HepG2 (cell line): ENCODE measurements at regions not wholly inside any gene's neighbourhood (a gene's known extent, or its start where the extent isn't known, plus 50 kb on each side); places are given as distances from the start of the nearest gene placed in this dataset.

ENCODE experiments used
- ATAC-seq: fragments of 200-7000 bp; cut with Tn5 transposase; 3 replicates; pipeline ENCODE4 v1.9.1; 2020; ENCODE audit warnings: mild to moderate bottlenecking, moderate library complexity
- BruUV-seq: library from RNA; stranded (reverse); fragments of 400-500 nt; replicated peaks from 2 replicates; lab custom pipeline; 2021; lab: Mats Ljungman, UMichigan
- CTCF ChIA-PET: fragments of 300-600 bp; formaldehyde crosslinking; extraction: SDS; loops from one replicate; lab custom pipeline; 2021; ENCODE audit warnings: low total read pairs, inconsistent platforms, low intra/inter-chr PET ratio; lab: Yijun Ruan, JAX
- POLR2A ChIA-PET: fragments of 350-600 bp; sonication (Branson Sonifier 250); formaldehyde crosslinking; loops from one replicate; lab custom pipeline; 2020; ENCODE audit warnings: antibody characterized with exemption, inconsistent platforms; lab: Yijun Ruan, JAX
- DNase-seq: peaks from one replicate; pipeline ENCODE4 v3.0.0-alpha.2; 2015; ENCODE audit warnings: low spot score
- FAIRE-seq: peaks from 3 replicates; lab custom pipeline; 2011; peaks lifted over from hg19 to GRCh38; lab: Jason Lieb, UNC
- H2AFZ ChIP-seq: one replicate; pipeline ENCODE4 v1.6.1; 2011; ENCODE audit warnings: low read length, inconsistent platforms
- H3K27ac ChIP-seq: fragments of 300-600 bp; 3 replicates; pipeline ENCODE4 v1.8.0; 2011; ENCODE audit warnings: mixed run types, mild to moderate bottlenecking, mixed read lengths, low read length, inconsistent platforms; ENCODE audit not compliant: insufficient read depth; ENCODE audit errors: extremely low read length
- H3K27me3 ChIP-seq, 2 experiments: fragments of 200-600 bp in 1 of 2; 2 replicates in 1 of 2; 3 replicates in 1 of 2; pipeline versions ENCODE4 v1.6.0 to v1.8.0; 2011; ENCODE audit warnings: low read length in 2 of 2, mild to moderate bottlenecking in 2 of 2, moderate library complexity in 2 of 2, inconsistent platforms in 1 of 2; ENCODE audit not compliant: insufficient read depth in 2 of 2, control insufficient read depth in 1 of 2
- H3K36me3 ChIP-seq, 2 experiments: fragments of 200-600 bp in 1 of 2; replicated peaks in 1 of 2; 2 replicates in 1 of 2; 3 replicates in 1 of 2; pipeline versions ENCODE4 v1.5.1 to v1.8.0; 2011; ENCODE audit warnings: low read length in 2 of 2, inconsistent platforms in 1 of 2; ENCODE audit not compliant: insufficient read depth in 2 of 2, control insufficient read depth in 1 of 2
- H3K4me1 ChIP-seq: 2 replicates; pipeline ENCODE4 v1.5.1; 2012; ENCODE audit warnings: low read length, inconsistent platforms; ENCODE audit not compliant: insufficient read depth
- H3K4me2 ChIP-seq: 2 replicates; pipeline ENCODE4 v1.6.0; 2011; ENCODE audit warnings: low read depth, low read length, inconsistent platforms
- H3K4me3 ChIP-seq, 3 experiments: fragments of 200-600 bp in 1 of 3; sonication (generic), shearing (Covaris generic) in 1 of 3; replicated peaks in 1 of 3; 2 replicates each; pipeline ENCODE4 v1.5.1; 2011 to 2016; ENCODE audit warnings: low read length in 3 of 3, inconsistent platforms in 2 of 3, low read depth in 2 of 3, mild to moderate bottlenecking in 2 of 3, control low read depth in 1 of 3, mixed read lengths in 1 of 3; ENCODE audit not compliant: insufficient read depth in 1 of 3
- H3K79me2 ChIP-seq: one replicate; pipeline ENCODE4 v1.6.1; 2011; ENCODE audit warnings: low read length, inconsistent platforms; ENCODE audit not compliant: insufficient read depth
- H3K9ac ChIP-seq: 2 replicates; pipeline ENCODE4 v1.6.0; 2011; ENCODE audit warnings: mild to moderate bottlenecking, low read depth, low read length, inconsistent platforms; ENCODE audit not compliant: insufficient read depth
- H3K9me3 ChIP-seq: 2 replicates; pipeline ENCODE4 v1.5.1; 2012; ENCODE audit warnings: mild to moderate bottlenecking, low read length
- H4K20me1 ChIP-seq: 2 replicates; pipeline ENCODE4 v1.6.0; 2011; ENCODE audit warnings: inconsistent platforms, mild to moderate bottlenecking, low read length, moderate library complexity; ENCODE audit not compliant: insufficient read depth
- ATF1 ChIP-seq: IDR thresholded peaks from 2 replicates; pipeline ENCODE4 v1.6.1; 2016; ENCODE audit warnings: mild to moderate bottlenecking, control low read depth
- CSRNP2 ChIP-seq: sonication (generic); formaldehyde crosslinking; conservative IDR thresholded peaks from 2 replicates; pipeline ENCODE4 v1.8.0; 2022; ENCODE audit warnings: low read depth, missing genetic modification reagents
- FOXP1 ChIP-seq, 2 experiments: fragments of 450-650 bp in 1 of 2; IDR thresholded peaks; 2 replicates each; pipeline ENCODE4 v1.6.1; 2017 to 2018; ENCODE audit warnings: antibody characterized with exemption in 1 of 2
- HIC2 ChIP-seq: sonication (generic); formaldehyde crosslinking; IDR thresholded peaks from 2 replicates; pipeline ENCODE4 v1.9.0; 2022; ENCODE audit warnings: low read depth, missing genetic modification reagents
- HNF4G ChIP-seq, 2 experiments: sonication (generic) in 1 of 2; formaldehyde crosslinking in 1 of 2; IDR thresholded peaks; 2 replicates each; pipeline versions ENCODE4 v1.4.0 to v1.6.1; 2011 to 2020; ENCODE audit warnings: borderline replicate concordance in 2 of 2, low read depth in 2 of 2, mild to moderate bottlenecking in 2 of 2, low read length in 1 of 2, missing genetic modification reagents in 1 of 2, moderate library complexity in 1 of 2
- KLF9 ChIP-seq: IDR thresholded peaks from 2 replicates; pipeline ENCODE4 v1.6.1; 2016; ENCODE audit warnings: low read depth
- POLR2A ChIP-seq, 2 experiments: IDR thresholded peaks; 2 replicates each; pipeline ENCODE4 v1.6.1; 2011; ENCODE audit warnings: low read depth in 2 of 2, low read length in 2 of 2, mild to moderate bottlenecking in 1 of 2, moderate library complexity in 1 of 2; ENCODE audit not compliant: insufficient read depth in 1 of 2
- RARA ChIP-seq: IDR thresholded peaks from 2 replicates; pipeline ENCODE4 v1.6.1; 2016; ENCODE audit warnings: missing genetic modification reagents, missing compliant biosample characterization
- STAG1 ChIP-seq: sonication (generic); formaldehyde crosslinking; IDR thresholded peaks from 2 replicates; pipeline ENCODE4 v1.4.0; 2020; ENCODE audit warnings: missing genetic modification reagents
- ZBTB33 ChIP-seq: sonication (generic); formaldehyde crosslinking; IDR thresholded peaks from 2 replicates; pipeline ENCODE4 v1.4.0; 2020; ENCODE audit warnings: missing genetic modification reagents
- ZNF326 ChIP-seq: sonication (generic); formaldehyde crosslinking; IDR thresholded peaks from 2 replicates; pipeline ENCODE4 v1.4.0; 2020; ENCODE audit warnings: missing genetic modification reagents, borderline replicate concordance
- ZNF451 ChIP-seq: sonication (generic); formaldehyde crosslinking; IDR thresholded peaks from 2 replicates; pipeline ENCODE4 v1.5.0; 2020; ENCODE audit warnings: mild to moderate bottlenecking, missing genetic modification reagents
- ZNF687 ChIP-seq: sonication (generic); formaldehyde crosslinking; IDR thresholded peaks from 2 replicates; pipeline ENCODE4 v1.5.1; 2020; ENCODE audit warnings: mild to moderate bottlenecking, missing genetic modification reagents, moderate library complexity
- WGBS: methylation state at CpG from one replicate; pipeline ENCODE4 v1.1.6; 2017; ENCODE audit warnings: low lambda C conversion rate; 5-methylcytosine and 5-hydroxymethylcytosine counted together
- in situ Hi-C: cut with HindIII; loops from 2 replicates; pipeline ENCODE4 v1.10.0; 2017; ENCODE audit warnings: low pct_unique_long_range_greater_than_20kb; ENCODE audit not compliant: extremely low pct_ligation_motif_present
- intact Hi-C: fragments of 100-400 bp; cut with micrococcal nuclease; formaldehyde crosslinking; loops from one replicate; pipeline ENCODE4 v1.10.0; 2022; ENCODE audit not compliant: unreplicated experiment

GRCh38 chr9:88060746-88061145, 77.5 kb downstream of the SPATA31C2 start:
- no peak for ATAC-seq
- ChIA-PET POLR2A (no interaction called here), CTCF (no interaction called here)
- no peak overlapping the region for H2AFZ ChIP-seq
- intact Hi-C loops, result no loop called here
- in situ Hi-C loops, result no loop called here
- FAIRE-seq, result no peak
- H3K9ac ChIP-seq, result no peak overlapping the region
- H3K4me3 ChIP-seq, result no peak overlapping the region
- H3K27me3 ChIP-seq, result no peaks in the 10 kb centered on the region
- H3K27ac ChIP-seq, result no peak overlapping the region
- no TSS peak for BruUV-seq
- TF ChIP-seq CSRNP2 (CRISPR knock-in tag), result no peak
- no peak for TF ChIP-seq RARA (CRISPR knock-in tag)
- TF ChIP-seq ZNF451 (CRISPR knock-in tag), result no peak
- TF ChIP-seq ZNF326 (CRISPR knock-in tag), result no peak
- no peak for TF ChIP-seq POLR2A (IDR thresholded peaks at IDR 0.05; ENCODE audit: insufficient read depth in 1 of 2, low read depth in 2 of 2, low read length in 2 of 2)
- TF ChIP-seq ZNF687 (CRISPR knock-in tag), result no peak
- no peak for TF ChIP-seq ATF1
- TF ChIP-seq ZBTB33 (CRISPR knock-in tag), result no peak
- no peak for TF ChIP-seq HNF4G (IDR thresholded peaks at IDR 0.05; ENCODE audit: borderline replicate concordance, low read depth, low read length)
- no peak for TF ChIP-seq HNF4G (CRISPR knock-in tag; IDR thresholded peaks at IDR 0.05; ENCODE audit: borderline replicate concordance, low read depth)
- TF ChIP-seq KLF9 (CRISPR knock-in tag), result no peak
- no peak for TF ChIP-seq FOXP1 (IDR thresholded peaks at IDR 0.05)
- TF ChIP-seq FOXP1 (CRISPR knock-in tag; IDR thresholded peaks at IDR 0.05), result no peak
- no peak for TF ChIP-seq HIC2 (CRISPR knock-in tag)
- no peak for TF ChIP-seq STAG1 (CRISPR knock-in tag)
- no peak overlapping the region for H3K4me2 ChIP-seq
- no peak for DNase-seq
- H3K4me1 ChIP-seq, result no peaks in the 10 kb centered on the region
- H4K20me1 ChIP-seq, result no peaks in the 10 kb centered on the region
- no peaks in the 10 kb centered on the region for H3K9me3 ChIP-seq
- H3K79me2 ChIP-seq, result no peaks in the 10 kb centered on the region
- WGBS, result 59% methylated on average over 4 of the region's 7 CpGs
- no peaks in the 10 kb centered on the region for H3K36me3 ChIP-seq
